PC-3 (cell line): ENCODE measurements at regions not wholly inside any gene's neighbourhood (a gene's known extent, or its start where the extent isn't known, plus 50 kb on each side); places are given as distances from the start of the nearest gene placed in this dataset.

Source experiments
- ATAC-seq: fragments of 200-7000 bp; cut with Tn5 transposase; 2 replicates; pipeline ENCODE4 v1.9.1; 2020; ENCODE audit warnings: mild to moderate bottlenecking, moderate library complexity
- BruUV-seq: library from RNA; stranded (reverse); fragments of 400-500 nt; replicated peaks from 2 replicates; lab custom pipeline; 2021; lab: Mats Ljungman, UMichigan
- CTCF ChIA-PET: fragments of 300-600 bp; sonication (Branson Sonifier 250); formaldehyde crosslinking; loops from one replicate; lab custom pipeline; 2022; ENCODE audit warnings: antibody characterized with exemption; lab: Charles Lee
- POLR2A ChIA-PET: fragments of 300-600 bp; sonication (Branson Sonifier 250); formaldehyde crosslinking; loops from one replicate; lab custom pipeline; 2022; ENCODE audit warnings: antibody characterized with exemption; ENCODE audit not compliant: unreplicated experiment; lab: Charles Lee
- DNase-seq: peaks from one replicate; pipeline ENCODE4 v3.0.0-alpha.2; 2015
- H2AFZ ChIP-seq: fragments of 300-600 bp; sonication (generic); 2 replicates; pipeline ENCODE4 v1.6.0; 2016; ENCODE audit warnings: antibody characterized with exemption, low read length
- H3F3A ChIP-seq: fragments of 300-600 bp; sonication (generic); one replicate; pipeline ENCODE4 v1.6.0; 2017; ENCODE audit warnings: antibody characterized with exemption, low read length, control low read depth, mild to moderate bottlenecking; ENCODE audit not compliant: unreplicated experiment
- H3K27ac ChIP-seq: fragments of 300-600 bp; sonication (generic); 2 replicates; pipeline ENCODE4 v1.5.1; 2016; ENCODE audit warnings: mild to moderate bottlenecking, low read length
- H3K27me3 ChIP-seq: fragments of 300-600 bp; sonication (generic); 2 replicates; pipeline ENCODE4 v1.6.1; 2016; ENCODE audit warnings: low read length, mixed read lengths
- H3K36me3 ChIP-seq: fragments of 300-600 bp; sonication (generic); 2 replicates; pipeline ENCODE4 v1.6.1; 2016; ENCODE audit warnings: low read depth, mixed run types, low read length, mixed read lengths
- H3K4me1 ChIP-seq: fragments of 300-600 bp; sonication (generic); 2 replicates; pipeline ENCODE4 v1.5.1; 2016; ENCODE audit warnings: low read length; ENCODE audit not compliant: insufficient read depth
- H3K4me2 ChIP-seq: fragments of 300-600 bp; sonication (generic); 2 replicates; pipeline ENCODE4 v1.6.0; 2016; ENCODE audit warnings: low read length
- H3K4me3 ChIP-seq: fragments of 300-600 bp; sonication (generic); 2 replicates; pipeline ENCODE4 v1.5.1; 2016; ENCODE audit warnings: mild to moderate bottlenecking, low read length, mixed read lengths
- H3K79me2 ChIP-seq: fragments of 300-600 bp; sonication (generic); 2 replicates; pipeline ENCODE4 v1.6.1; 2017; ENCODE audit warnings: low read length, mixed read lengths
- H3K9ac ChIP-seq: fragments of 300-600 bp; sonication (generic); 2 replicates; pipeline ENCODE4 v1.6.0; 2016; ENCODE audit warnings: mild to moderate bottlenecking, low read length
- H3K9me2 ChIP-seq: fragments of 300-600 bp; sonication (generic); replicated peaks from 2 replicates; pipeline ENCODE4 v1.6.1; 2016; ENCODE audit warnings: mixed run types, low read length, mixed read lengths
- H3K9me3 ChIP-seq: fragments of 300-600 bp; sonication (generic); 2 replicates; pipeline ENCODE4 v1.6.1; 2016; ENCODE audit warnings: low read length, mixed read lengths
- H4K20me1 ChIP-seq: fragments of 300-600 bp; sonication (generic); 2 replicates; pipeline ENCODE4 v1.6.1; 2016; ENCODE audit warnings: low read length, mixed read lengths
- CTCF ChIP-seq: fragments of 300-600 bp; sonication (generic); conservative IDR thresholded peaks from 2 replicates; pipeline ENCODE4 v1.5.1; 2017; ENCODE audit warnings: antibody characterized with exemption, low read depth, mild to moderate bottlenecking, low read length
- EZH2 ChIP-seq: fragments of 300-600 bp; sonication (generic); IDR thresholded peaks from one replicate; pipeline ENCODE4 v1.6.1; 2017; ENCODE audit warnings: antibody characterized with exemption, mild to moderate bottlenecking, low read length; ENCODE audit not compliant: unreplicated experiment
- EZH2phosphoT487 ChIP-seq: fragments of 300-600 bp; sonication (generic); IDR thresholded peaks from 2 replicates; pipeline ENCODE4 v1.6.1; 2018; ENCODE audit warnings: mild to moderate bottlenecking, antibody characterized with exemption, low read length, borderline replicate concordance
- intact Hi-C: fragments of 100-400 bp; cut with micrococcal nuclease; formaldehyde crosslinking; loops from 2 replicates; pipeline ENCODE4 v1.9.0; 2023

- DNase-seq (no peak), ATAC-seq (no peak)
- Histone ChIP-seq H3K9me3 (no peaks in the 10 kb centered on the region), H3K9me2 (no peaks in the 10 kb centered on the region), H3F3A (no peaks in the 10 kb centered on the region), H3K4me3 (no peak overlapping the region), H2AFZ (no peak overlapping the region), H3K4me1 (no peaks in the 10 kb centered on the region), H3K4me2 (no peak overlapping the region), H3K27ac (no peak overlapping the region), H4K20me1 (no peaks in the 10 kb centered on the region), H3K36me3 (no peaks in the 10 kb centered on the region), H3K27me3 (peaks cover 34% of the 10 kb centered on the region), H3K79me2 (no peaks in the 10 kb centered on the region), H3K9ac (no peak overlapping the region)
- BruUV-seq: no TSS peak
- ChIA-PET CTCF (no interaction called here), POLR2A (no interaction called here)
- TF ChIP-seq CTCF: no peak
- TF ChIP-seq EZH2phosphoT487: no peak
- no peak for TF ChIP-seq EZH2
- intact Hi-C loops: no loop called here
These were observed 73.6 kb upstream of the PHACTR3 start for GRCh38 chr20:59530782-59531181.

GRCh38 chr20:59537991-59538390 lies 66.3 kb upstream of the PHACTR3 start:
- CTCF ChIA-PET: no interaction called here
- no peak for TF ChIP-seq CTCF
- no peak for TF ChIP-seq EZH2phosphoT487
- no peak for TF ChIP-seq EZH2
- Histone ChIP-seq H3K4me3 (no peak overlapping the region), H3K36me3 (no peaks in the 10 kb centered on the region), H3K9me2 (no peaks in the 10 kb centered on the region), H3K4me1 (no peaks in the 10 kb centered on the region), H3F3A (no peaks in the 10 kb centered on the region), H3K79me2 (no peaks in the 10 kb centered on the region), H3K9ac (no peak overlapping the region), H2AFZ (no peak overlapping the region), H4K20me1 (no peaks in the 10 kb centered on the region), H3K27ac (no peak overlapping the region), H3K4me2 (no peak overlapping the region), H3K27me3 (no peaks in the 10 kb centered on the region), H3K9me3 (no peaks in the 10 kb centered on the region)
- no TSS peak for BruUV-seq
- POLR2A ChIA-PET: no interaction called here
- no peak for ATAC-seq
- no peak for DNase-seq
- intact Hi-C loops: no loop called here

GRCh38 chr20:59547596-59547995 lies 56.7 kb upstream of the PHACTR3 start:
- Histone ChIP-seq H3K9me3 (no peaks in the 10 kb centered on the region), H3K9me2 (no peaks in the 10 kb centered on the region), H3K27ac (no peak overlapping the region), H3K4me2 (no peak overlapping the region), H3K79me2 (no peaks in the 10 kb centered on the region), H3K36me3 (no peaks in the 10 kb centered on the region), H3K27me3 (peaks cover 58% of the 10 kb centered on the region), H3K4me3 (no peak overlapping the region), H2AFZ (no peak overlapping the region), H3K4me1 (no peaks in the 10 kb centered on the region), H4K20me1 (no peaks in the 10 kb centered on the region), H3F3A (no peaks in the 10 kb centered on the region), H3K9ac (no peak overlapping the region)
- no peak for DNase-seq
- ChIA-PET CTCF (no interaction called here), POLR2A (no interaction called here)
- intact Hi-C loops: no loop called here
- ATAC-seq: no peak
- BruUV-seq: no TSS peak
- no peak for TF ChIP-seq EZH2phosphoT487
- no peak for TF ChIP-seq EZH2
